ENCODE measurements at regions not wholly inside any gene's neighbourhood (a gene's known extent, or its start where the extent isn't known, plus 50 kb on each side); places are given as distances from the start of the nearest gene placed in this dataset.
"Not testable (repeated sequence)": the region's sequence is repeated elsewhere in the genome, so short reads cannot be mapped to it uniquely, and the experiment has no call there.

DNA sequence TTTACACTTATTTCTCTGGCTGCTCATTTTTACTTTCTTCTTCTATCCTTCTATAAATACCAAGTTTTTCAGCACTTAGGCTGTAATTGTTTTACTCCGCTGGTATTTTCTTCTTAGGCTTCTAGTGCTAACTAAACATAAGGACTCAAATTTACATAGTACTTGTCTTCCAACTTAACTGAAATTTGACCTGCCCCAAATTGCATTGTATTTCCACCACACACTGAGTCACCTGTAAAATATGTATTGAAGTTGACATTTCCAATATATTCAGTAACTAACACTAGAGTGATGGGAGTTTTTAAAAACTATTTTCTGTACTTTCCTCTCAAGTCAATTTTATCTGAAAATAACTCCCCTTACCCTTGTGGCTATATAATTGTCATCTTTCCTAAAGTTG is 1794.1 kb upstream of the RAG2 start:
- DNase-seq = no peak

DNA sequence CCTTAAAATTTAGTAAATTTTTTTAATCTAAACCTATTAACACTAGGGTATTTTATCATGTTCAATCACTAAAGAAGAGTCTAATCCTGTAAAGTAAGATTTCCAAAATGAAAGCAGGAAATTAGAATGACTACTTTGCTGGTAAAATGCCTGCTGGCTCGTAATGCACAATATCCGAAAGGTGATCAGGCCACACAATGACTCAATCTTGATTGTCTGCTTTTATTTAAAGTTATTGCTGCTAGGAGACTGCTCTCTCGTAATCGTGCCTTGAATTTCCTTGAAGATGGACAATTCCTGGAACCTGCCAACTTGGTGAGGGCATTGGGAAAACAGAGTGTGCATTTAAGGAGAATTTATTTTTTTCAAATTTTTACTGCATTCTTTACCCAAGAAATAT is 1786.5 kb upstream of the RAG2 start:
- no peak for DNase-seq

DNA sequence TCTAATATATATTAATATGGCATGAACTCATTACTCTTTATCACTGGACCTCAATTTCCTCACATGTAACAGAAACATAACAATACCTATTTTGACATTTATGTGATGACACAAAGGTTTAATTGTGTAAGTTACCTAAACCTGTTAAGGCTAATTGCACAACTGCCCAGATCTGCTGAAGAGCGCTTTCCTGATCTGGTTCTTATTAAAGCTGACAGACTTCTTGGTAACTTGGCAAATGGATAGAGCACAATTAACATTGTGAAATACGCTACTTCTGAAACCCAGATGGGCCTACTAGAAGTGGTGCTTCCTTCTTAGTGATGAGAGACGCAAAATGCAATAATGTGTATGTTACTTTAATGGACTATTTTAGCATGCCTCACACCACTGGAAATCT is 1767.2 kb upstream of the RAG2 start:
- DNase-seq = no peak

DNA sequence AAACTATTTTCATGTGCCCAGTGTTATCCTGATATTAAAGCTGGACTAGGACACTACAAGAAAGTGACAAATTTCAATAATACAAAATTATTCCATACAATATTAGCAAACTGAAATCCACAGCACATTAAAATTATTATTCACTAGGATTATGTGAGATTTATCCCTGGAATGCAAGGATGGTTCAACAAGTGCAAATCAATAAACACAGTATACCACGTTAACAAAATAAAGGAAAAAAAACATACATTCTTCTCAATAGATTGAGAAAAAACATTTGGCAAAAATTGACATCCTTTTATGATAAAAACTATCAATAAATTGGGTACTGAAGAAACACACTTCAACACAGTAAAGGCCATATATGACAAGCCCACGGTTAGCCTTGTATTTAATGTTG is 1758.2 kb upstream of the RAG2 start:
- no peak for DNase-seq

DNA sequence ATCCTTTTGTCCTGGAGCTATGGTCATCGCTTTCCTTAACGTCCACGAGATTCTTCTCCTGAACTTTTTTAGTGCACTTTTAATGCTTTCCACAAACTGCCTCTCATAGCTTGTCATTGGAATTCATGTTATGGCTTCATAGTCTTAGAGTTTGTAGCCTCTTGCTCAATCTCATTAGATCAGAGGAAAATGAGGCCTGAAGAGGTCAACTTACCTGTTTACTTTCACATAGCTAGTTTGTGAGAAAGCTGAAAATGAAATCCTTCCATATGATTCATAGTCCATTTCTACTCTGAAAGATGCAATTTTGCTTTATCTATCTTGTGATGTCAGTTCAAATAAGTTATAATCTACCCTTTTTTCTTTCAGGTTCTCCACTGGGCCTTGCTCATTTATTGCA is 1747.2 kb upstream of the RAG2 start:
- no peak for DNase-seq

DNA sequence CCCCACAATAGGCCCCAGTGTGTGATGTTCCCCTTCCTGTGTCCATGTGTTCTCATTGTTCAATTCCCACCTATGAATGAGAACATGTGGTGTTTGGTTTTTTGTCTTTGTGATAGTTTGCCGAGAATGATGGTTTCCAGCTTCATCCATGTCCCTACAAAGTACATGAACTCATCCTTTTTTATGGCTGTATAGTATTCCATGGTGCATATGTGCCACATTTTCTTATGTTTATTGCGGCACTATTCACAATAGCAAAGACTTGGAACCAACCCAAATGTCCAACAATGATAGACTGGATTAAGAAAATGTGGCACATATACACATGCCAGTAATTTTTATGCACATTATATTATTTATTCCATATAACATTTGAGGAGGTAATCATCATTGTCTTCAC is 1743.6 kb upstream of the RAG2 start:
- not testable (repeated sequence) for DNase-seq

DNA sequence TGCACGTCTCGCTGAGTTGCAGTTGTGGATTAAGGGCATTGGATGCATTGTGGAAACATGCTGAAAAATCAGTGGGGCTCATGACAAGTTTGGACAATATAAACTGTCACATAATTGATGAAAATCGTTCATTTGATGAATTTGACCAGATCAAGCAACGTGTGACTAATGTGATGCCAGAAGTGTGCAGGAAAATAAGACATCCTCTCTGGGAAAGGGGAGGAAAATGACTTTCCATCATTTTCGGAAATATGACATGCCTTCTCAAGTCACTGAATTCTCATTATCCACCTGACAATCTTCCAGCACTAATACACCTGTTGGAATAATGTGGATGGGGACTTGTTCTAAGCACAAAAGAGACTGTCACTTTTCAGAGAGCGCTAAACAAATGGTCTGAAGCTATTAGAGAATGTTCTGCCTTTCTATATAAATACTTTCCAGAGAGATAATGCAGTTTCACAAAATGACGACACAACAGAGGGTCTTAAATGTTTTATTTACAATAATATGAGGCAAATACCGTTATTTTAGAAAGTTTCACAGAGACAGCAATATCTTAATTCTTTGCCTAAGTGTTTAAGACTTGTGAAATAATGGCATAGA is 1741.9 kb upstream of the RAG2 start:
- no peak for DNase-seq

DNA sequence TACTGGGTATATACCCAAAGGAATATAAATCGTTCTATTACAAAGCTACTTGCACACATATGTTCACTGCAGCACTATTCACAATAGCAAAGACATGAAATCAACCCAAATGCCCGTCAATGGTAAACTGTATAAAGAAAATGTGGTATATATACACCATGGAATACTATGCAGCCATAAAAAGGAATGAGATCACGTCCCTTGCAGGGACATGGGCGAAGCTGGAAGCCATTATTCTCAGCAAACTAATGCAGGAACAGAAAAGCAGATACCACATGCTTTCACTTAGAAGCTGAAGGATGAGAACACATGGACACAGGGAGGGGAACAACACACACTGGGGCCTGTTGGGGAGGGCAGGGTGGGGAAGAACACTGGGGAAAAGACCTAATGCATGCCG is 1740.0 kb upstream of the RAG2 start:
- DNase-seq = not testable (repeated sequence)

DNA sequence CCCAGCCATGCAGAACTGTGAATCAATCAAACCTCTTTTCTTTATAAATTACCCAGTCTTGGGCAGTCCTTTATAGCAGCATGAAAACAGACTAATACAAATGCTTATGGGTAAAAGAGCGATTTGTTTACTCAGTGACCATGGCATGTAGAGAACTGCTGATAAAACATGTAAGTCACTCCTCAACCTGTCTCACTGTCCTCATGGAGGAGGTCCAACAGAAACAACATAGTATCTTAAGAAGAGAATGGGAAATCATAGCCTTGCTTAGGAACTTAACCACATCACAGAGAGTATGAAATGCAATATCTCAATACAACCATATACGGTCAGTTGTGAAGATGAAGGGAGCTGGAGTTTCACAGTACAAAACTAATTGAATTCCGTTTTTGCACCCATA is 1734.0 kb upstream of the RAG2 start:
- DNase-seq = no peak

DNA sequence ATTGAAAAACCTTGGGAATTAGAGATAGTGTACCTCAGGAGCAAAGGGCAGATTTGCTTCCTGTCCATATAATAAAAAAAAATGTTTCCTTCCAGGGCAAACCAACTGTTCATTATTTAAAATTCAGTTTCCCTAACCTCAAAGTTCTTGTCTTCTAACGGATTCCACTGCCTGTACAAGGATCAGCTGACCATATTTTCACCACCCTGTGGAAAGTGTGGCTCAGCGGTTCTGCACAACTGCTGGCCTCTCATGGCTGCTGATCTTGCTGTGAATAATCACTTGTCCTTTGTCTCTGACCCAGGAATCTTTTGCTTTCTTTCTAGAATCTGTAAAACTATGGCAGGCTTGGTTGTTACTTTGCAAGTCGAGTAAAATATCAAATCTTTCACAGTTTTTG is 1732.5 kb upstream of the RAG2 start:
- DNase-seq = no peak

DNA sequence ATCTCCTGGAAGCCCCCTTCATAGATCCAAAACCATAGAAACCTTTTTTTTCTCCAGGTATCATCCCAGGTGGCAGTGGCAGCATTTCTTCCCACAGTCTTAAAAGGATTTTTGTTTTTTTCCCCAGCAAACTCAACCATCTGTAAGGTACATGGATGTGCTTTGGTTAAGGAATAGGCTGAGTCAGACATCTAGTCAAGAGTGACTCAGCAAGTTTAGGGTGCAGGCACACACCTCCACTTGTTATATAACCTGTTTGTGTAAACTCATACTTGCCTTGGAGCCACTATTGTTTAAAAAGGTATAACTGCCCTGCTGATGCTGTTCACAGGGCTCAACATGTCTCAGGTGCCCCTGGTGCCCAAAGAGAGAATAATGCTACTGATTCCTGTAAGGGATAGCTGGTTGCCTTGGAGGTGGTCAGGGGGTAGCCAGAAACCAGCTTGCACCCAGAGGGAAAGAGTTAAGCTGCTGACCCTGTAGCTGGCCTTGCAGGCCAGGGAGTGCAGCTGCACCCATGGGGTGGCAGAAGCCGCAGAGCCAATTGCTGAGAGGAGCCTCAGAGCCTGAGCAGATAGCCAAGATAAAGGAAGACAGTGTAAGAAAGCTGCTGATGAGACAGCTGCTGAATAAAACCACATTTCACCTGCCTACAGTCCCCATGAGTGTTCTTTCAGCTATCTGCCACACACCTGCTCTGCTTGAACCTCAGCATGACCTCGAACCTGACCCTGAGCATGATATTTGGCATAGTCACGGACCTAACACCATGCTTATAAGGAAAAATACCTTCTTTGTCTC is 1726.1 kb upstream of the RAG2 start:
- DNase-seq = no peak

DNA sequence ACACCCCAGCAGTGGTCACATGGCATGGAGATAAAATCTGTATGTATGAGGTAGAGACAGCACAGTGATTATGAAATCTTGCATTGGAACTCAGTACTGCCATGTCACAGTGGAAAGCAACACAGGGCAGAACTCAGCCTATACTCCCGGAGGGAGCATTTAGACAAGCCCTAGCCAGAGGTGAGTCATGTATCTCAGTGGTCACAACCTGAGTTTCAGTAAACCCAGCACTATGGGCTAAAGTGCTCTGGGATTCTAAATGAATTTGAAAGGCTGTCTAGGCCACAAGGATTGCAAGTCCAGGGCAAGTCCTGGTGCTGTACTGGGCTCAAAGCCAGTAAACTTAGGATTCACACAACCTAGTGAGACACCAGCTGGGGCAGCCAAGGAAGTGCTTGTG is 1717.1 kb upstream of the RAG2 start:
- no peak for DNase-seq

DNA sequence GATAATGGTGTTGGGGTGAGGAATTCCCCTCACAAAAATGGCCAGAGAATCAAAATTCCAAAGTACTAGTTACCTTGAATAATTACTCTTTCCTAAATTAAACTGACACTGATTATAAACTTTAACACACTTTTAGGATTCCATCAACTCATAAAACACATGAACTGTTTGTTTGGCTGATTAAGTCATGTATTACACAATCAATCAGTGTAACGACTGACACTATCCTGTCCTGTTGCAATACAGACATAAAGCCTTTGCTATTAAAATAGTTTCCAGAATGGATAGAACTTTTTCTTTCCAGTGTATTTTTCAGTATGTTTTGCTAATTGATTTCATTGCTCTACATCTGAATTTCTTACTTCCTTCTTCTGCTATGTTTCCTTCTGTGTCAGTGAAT is 1709.4 kb upstream of the RAG2 start:
- DNase-seq = no peak

DNA sequence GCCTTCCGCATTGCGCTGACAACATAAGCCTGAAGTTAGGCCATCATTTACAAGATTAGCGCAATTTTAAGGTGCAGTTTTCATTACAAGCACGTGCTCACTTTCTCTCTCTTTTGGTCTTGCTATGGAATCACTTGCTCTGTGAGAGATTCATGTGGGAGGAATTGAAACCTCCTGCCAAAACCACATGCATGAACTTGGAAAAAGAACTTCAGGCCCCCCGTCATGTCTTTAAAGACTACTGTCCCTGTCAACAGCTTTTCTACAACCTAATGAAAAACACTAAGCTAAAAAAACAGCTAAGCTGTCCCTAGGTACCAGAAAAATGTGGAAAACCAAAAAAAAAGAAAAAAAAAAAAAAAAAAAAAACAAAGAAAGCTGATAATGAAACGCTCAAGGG is 1707.6 kb upstream of the RAG2 start:
- DNase-seq = no peak

DNA sequence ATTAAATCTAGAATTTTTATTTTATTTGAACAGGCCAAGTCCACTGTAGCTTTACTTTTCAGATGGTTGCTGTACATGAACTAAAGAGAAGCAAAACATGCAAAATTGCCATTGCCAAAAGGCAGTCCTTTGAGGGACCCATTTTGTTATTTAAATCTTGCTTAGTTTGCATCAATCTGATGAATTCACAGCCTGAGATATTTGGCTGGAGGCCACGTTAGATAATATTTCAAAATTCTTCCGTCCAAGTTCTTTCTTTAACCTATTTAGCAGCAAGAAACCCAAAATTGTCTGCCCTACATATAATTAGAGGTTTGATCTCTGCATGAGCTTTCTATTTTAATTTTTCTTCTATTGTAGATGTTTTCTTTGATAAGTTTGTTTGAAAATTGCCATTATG is 1706.9 kb upstream of the RAG2 start:
- DNase-seq = no peak

DNA sequence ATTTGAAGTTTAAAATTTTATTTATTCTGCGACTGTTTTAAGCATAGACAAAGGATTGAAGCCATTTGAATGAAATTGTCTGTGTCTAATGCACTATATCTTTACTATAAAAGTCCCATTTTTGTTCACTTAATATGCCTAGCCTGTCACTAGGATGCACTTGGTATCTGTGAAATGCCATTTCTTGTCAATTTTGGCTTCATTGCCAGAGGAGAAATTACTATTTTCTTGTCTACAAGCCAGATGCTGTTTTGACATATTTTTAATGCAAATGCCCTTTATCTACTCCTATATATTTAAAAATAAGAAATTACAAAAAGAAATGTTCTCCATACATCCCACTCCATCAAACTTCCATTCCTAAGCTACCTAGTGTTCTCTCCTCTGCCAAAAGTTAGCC is 1704.5 kb upstream of the RAG2 start:
- no peak for DNase-seq

DNA sequence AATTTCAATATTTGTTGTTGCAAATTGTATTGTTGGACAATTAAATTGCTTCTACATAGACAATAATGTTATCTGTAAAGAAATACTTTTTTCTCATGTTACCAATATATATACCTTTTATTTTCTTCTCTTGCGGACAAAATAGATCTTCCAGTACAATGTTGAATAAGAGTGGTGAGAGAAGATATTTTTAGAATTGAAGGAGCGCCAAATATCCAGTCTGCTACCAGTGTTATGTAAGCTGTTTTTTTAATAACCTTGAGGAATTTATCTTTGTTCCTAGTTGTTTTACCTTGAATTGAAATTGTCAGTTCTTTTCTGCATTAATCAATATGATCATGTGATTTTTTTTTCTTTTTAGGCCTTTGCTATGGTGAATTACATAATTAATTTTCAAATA is 1702.5 kb upstream of the RAG2 start:
- no peak for DNase-seq

DNA sequence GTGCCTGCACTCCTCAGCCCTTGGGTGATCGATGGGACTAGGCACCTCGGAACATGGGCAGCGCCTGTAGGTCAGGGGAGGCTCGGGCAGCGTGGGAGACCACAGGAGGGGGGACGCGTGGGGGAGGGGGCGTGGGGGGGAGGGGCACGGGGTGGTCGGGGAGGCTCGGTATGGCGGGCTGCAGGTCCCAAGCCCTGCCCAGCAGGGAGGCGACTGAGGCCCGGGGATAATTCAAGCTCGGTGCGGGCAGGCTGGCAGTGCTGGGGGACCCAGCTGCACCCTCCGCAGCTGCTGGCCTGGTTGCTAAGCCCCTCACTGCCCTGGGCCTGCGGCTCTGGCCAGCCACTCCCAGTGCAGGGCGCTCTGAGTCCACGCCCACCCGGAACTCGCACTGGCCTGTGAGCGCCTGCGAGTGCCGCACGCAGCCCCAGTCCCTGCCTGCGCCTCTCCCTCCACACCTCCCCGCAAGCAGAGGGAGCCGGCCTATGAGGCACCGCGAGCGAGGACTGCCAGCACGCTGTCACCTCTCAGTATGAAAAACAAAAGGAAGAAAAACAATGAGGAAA is 1698.3 kb upstream of the RAG2 start:
- DNase-seq = no peak

DNA sequence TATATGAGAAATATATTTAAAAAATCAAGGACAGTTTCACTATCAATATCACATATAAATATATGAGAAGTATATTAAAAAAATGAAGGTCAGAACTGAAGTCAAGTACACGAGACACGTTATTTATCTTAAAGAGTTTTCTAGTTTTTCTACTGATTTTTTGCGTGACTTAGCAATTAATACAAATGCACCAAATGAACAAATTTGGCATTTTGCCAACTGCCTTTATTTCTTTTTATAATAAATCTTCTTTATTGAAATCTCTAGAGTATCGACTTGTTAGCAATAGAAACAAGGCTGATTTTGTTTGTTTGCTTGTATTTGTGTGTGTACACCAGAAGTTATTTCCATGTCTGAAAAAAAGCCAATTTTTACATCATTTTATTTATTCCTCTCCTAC is 1684.7 kb upstream of the RAG2 start:
- no peak for DNase-seq

DNA sequence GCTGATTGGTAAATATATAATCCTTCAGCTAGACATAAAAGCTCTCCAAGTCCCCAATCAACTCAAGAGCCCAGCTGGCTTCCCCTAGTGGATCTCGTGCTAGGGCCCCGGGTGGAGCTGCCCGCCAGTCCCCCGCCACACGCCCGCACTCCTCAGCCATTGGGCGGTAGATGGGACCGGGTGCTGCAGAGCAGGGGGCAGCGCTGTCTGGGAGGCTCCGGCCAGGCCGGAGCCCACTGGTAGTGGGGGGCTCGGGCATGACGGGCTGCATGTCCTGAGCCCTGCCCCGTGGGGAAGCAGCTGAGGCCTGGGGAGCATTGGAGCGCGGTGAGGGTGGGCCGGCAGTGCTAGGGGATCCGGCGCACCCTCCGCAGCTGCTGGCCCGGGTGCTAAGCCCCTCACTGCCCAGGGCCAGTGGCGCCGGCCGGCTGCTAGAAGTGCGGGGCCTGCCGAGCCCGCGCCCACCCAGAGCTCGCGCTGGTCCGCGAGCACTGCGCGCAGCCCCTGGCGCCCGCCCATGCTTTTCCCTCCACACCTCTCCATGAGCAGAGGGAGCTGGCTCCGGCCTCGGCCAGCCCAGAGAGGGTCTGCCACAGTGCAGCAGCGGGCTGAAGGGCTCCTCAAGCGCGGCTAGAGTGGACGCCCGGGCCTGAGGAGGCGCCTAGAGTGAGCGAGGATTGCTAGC is 1680.6 kb upstream of the RAG2 start:
- DNase-seq = no peak

DNA sequence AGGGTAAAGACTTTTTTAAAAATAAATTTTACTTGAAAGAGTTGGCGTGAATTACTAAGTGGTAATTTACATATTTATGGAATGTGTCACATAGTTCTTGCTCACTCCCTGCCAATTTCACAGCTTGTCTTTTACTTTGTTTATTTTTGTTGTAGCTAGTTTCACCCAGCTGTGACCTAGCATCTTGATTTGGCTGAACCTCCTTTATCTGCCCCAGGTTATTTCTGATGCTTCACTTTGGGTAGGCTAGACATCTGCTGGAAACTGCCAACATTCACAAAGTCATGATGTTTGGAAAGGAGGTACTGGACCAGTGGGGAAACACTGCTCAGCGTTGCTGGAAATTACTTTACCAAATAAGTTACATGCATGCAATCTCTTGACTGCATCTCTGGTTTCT is 1676.0 kb upstream of the RAG2 start:
- DNase-seq = no peak

DNA sequence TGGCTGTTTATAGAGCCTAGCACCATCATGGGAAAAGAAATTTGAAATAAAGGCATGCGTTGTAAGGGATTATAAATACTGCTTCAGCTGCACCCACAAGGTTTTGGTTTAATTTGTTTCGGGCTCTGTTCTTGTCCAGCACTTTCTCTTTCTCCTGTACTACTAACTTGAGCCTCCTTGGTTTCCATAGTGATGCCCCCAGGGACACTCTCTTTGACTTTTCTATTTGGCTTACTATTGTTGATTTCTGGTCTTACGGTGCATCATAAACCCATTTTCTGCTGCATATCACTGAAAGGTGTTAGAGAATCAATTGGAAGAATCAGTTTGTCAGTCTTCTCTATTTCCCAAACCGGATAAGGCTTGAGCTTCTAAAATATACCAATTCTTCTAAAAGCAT is 1674.3 kb upstream of the RAG2 start:
- DNase-seq = no peak

DNA sequence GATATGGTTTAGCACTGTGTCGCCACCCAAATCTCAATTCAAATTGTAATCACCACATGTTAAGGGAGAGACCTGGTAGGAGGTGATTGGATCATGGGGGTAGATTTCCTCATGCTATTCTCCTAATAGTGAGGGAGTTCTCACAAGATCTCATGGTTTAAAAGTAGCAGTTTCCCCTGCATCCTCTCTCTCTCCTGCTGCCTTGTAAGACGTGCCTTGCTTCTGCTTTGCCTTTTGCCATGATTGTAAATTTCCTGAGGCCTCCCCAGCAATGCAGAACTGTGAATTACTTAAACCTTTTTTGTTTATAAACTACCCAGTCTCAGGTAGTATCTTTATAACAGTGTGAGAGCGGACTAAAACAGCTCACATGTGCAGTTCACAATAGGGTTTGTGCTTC is 1668.7 kb upstream of the RAG2 start:
- no peak for DNase-seq

DNA sequence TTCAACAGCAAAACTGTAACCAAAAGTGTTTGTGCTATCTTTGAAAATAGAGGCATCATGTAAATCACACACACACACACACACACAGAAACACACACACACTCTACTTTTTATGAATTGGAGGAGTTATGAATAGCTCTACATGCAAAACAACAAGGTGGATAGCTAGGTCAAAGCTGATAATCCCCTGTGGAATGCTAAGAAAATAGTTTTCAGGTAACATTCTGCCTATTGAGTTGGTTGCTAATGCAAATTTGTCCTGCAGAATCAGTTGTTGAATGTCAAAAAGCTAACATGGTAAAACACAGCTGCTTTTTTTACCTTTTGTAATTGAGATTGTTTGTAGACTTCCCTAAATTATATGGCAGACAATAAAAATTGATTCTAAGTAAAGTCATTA is 1658.4 kb upstream of the RAG2 start:
- DNase-seq = no peak

Data from effector CD8-positive, alpha-beta T cell (primary cell).